ENCODE measurements at regions not wholly inside any gene's neighbourhood (a gene's known extent, or its start where the extent isn't known, plus 50 kb on each side); places are given as distances from the start of the nearest gene placed in this dataset.

DNA sequence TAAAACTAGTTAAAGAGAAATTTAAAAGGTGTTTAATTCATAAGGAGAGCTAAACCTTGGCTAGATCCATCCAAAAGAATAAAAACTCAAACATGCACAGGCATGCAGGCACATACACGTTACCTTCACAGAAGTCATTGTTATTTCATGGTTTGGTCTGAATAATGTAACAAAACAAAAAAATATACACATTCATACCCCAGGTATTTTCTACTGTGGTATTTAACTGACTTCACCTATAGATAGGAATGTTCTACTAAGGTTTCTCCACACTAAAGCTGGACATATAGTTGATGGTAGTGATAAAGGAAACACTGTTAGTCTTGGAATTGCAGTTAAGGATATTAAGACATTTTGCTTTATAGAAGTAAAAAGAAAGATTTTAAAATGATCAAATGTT, 283.6 kb upstream of the PCDH10 start:
- no peak overlapping the region for H4K91ac ChIP-seq (ENCODE audit: insufficient read length, low read depth, low read length)
- no peak overlapping the region for H2BK5ac ChIP-seq (ENCODE audit: insufficient read length, low read length)
- no peak overlapping the region for H3K27ac ChIP-seq (ENCODE audit: insufficient read length, low read depth, low read length)
- no peaks in the 10 kb centered on the region for H3K23me2 ChIP-seq (ENCODE audit: insufficient read length, low read depth, low read length, poor library complexity, severe bottlenecking)
- H3K14ac ChIP-seq (ENCODE audit: insufficient read depth, low read length), result no peak overlapping the region
- no peak overlapping the region for H4K8ac ChIP-seq (replicated peaks; ENCODE audit: insufficient read length, low read depth, low read length)
- Mint-ChIP-seq H3K4me3 (no peak overlapping the region), H3K9me3 (no peaks in the 10 kb centered on the region), H3K27me3 (ENCODE audit: low read depth) (no peaks in the 10 kb centered on the region), H3K4me1 (peaks cover 5 to 6% of the 10 kb centered on the region in 2 experiments; a peak in 3 of 4 replicates), H3K27ac (no peak overlapping the region), H3K36me3 (ENCODE audit: insufficient read depth in 1 of 3, low read depth in 3 of 3) (no peaks in the 10 kb centered on the region)
- no peak overlapping the region for H3T11ph ChIP-seq (ENCODE audit: low read length)
- no peak overlapping the region for H3K56ac ChIP-seq (ENCODE audit: insufficient read length, low read depth, low read length)
- DNase-seq, result no peak
- no peak overlapping the region for H2BK12ac ChIP-seq (ENCODE audit: insufficient read length, low read depth, low read length)
- no peaks in the 10 kb centered on the region for H4K20me1 ChIP-seq (ENCODE audit: control insufficient read depth, insufficient read depth, insufficient read length)
- no CpG with 5 or more reads among the region's 1 CpG for WGBS (ENCODE audit: extremely low coverage, insufficient read length, low lambda C conversion rate)
- H3K79me1 ChIP-seq (ENCODE audit: insufficient read depth, low read depth, low read length, poor library complexity, severe bottlenecking), result no peaks in the 10 kb centered on the region
- H2BK120ac ChIP-seq (ENCODE audit: low read depth, low read length, poor library complexity, severe bottlenecking), result no peak overlapping the region
- no peak overlapping the region for H3K23ac ChIP-seq (ENCODE audit: insufficient read length, low read depth, low read length)
- no peaks in the 10 kb centered on the region for H3K4me1 ChIP-seq (ENCODE audit: insufficient read depth, low read length)
- H2AFZ ChIP-seq (ENCODE audit: low read length), result no peak overlapping the region
- no peaks in the 10 kb centered on the region for H3K9me3 ChIP-seq (ENCODE audit: control insufficient read depth, low read depth, low read length)
- no peak overlapping the region for H2BK20ac ChIP-seq (ENCODE audit: low read depth, low read length, poor library complexity, severe bottlenecking)
- no peak overlapping the region for H4K5ac ChIP-seq (ENCODE audit: insufficient read length, low read depth, low read length)
- no peak overlapping the region for H2AK5ac ChIP-seq (ENCODE audit: insufficient read length, low read length)
- H3K4me2 ChIP-seq (ENCODE audit: insufficient read depth, insufficient read length, low read length), result no peak overlapping the region
- TF ChIP-seq, protein P1, sequence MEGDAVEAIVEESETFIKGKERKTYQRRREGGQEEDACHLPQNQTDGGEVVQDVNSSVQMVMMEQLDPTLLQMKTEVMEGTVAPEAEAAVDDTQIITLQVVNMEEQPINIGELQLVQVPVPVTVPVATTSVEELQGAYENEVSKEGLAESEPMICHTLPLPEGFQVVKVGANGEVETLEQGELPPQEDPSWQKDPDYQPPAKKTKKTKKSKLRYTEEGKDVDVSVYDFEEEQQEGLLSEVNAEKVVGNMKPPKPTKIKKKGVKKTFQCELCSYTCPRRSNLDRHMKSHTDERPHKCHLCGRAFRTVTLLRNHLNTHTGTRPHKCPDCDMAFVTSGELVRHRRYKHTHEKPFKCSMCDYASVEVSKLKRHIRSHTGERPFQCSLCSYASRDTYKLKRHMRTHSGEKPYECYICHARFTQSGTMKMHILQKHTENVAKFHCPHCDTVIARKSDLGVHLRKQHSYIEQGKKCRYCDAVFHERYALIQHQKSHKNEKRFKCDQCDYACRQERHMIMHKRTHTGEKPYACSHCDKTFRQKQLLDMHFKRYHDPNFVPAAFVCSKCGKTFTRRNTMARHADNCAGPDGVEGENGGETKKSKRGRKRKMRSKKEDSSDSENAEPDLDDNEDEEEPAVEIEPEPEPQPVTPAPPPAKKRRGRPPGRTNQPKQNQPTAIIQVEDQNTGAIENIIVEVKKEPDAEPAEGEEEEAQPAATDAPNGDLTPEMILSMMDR (conservative IDR thresholded peaks at IDR 0.05), result no peak
- H3K18ac ChIP-seq (ENCODE audit: insufficient read length, low read depth, low read length), result no peak overlapping the region
- no peaks in the 10 kb centered on the region for H3K27me3 ChIP-seq (ENCODE audit: insufficient read depth, low read length)
- H3K4ac ChIP-seq (ENCODE audit: low read depth, low read length), result no peak overlapping the region
- H3K79me2 ChIP-seq (ENCODE audit: insufficient read depth, low read length), result no peaks in the 10 kb centered on the region
- no peak overlapping the region for H2BK15ac ChIP-seq (ENCODE audit: low read depth, low read length)
- H3K9ac ChIP-seq (ENCODE audit: extremely low read depth, insufficient read length, low read length), result no peak overlapping the region
